ENCODE measurements at regions not wholly inside any gene's neighbourhood (a gene's known extent, or its start where the extent isn't known, plus 50 kb on each side); places are given as distances from the start of the nearest gene placed in this dataset.

- no peak overlapping the region for H3K27ac Mint-ChIP-seq
- no peaks in the 10 kb centered on the region for H3K36me3 Mint-ChIP-seq
- ATAC-seq: no peak
- DNase-seq (ENCODE audit: low spot score in 2 of 2): no peak
- peaks cover 5 to 17% of the 10 kb centered on the region in 2 donors for H3K9me3 Mint-ChIP-seq
These were observed 85.3 kb upstream of the LIMCH1 start for GRCh38 chr4:41452484-41453225.

DNA sequence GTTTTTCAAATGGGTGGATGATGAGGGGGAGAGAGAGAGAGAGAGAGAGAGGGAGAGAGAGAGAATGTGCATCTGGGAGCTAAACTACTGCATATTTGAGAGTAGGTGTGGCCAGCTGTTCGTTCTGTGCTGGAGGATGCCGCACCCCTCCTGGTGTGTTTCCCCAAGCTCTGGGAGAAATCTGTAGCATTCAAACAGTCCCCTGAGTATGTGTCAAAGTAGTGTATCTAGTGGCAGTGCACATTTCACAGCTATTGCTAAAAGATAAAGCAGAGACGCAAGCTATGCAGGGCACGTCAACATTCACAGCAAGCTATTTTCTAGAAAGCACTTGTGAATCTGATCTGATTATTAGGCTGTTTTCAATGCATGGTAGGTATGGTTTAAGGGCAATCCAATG lies 83.5 kb upstream of the LIMCH1 start:
- Mint-ChIP-seq H3K36me3 (no peaks in the 10 kb centered on the region), H3K27ac (no peak overlapping the region), H3K9me3 (peaks cover 2 to 12% of the 10 kb centered on the region in 2 donors)
- DNase-seq (ENCODE audit: low spot score in 2 of 2) (no peak), ATAC-seq (no peak)

DNA sequence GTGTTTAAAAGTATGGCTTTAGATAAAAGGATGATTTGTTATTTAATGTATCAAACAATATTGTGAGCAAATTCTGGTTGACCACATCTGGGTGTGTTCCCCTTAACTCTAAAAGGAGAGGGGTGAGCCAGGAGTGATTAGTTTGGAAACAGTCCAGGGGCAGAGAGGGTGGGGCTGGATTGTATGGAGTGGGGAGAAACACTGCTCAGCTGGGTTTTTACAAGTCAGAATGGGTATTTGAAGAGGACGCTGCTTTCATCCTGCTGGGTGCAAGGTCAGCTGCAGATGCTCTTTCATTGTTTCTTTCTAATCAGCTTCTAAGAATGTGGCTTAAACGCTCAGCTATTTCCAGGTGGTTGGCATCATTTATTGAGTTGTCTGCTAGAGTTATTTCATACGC lies 82.8 kb upstream of the LIMCH1 start:
- H3K27ac Mint-ChIP-seq: no peak overlapping the region
- no peaks in the 10 kb centered on the region for H3K36me3 Mint-ChIP-seq

DNA sequence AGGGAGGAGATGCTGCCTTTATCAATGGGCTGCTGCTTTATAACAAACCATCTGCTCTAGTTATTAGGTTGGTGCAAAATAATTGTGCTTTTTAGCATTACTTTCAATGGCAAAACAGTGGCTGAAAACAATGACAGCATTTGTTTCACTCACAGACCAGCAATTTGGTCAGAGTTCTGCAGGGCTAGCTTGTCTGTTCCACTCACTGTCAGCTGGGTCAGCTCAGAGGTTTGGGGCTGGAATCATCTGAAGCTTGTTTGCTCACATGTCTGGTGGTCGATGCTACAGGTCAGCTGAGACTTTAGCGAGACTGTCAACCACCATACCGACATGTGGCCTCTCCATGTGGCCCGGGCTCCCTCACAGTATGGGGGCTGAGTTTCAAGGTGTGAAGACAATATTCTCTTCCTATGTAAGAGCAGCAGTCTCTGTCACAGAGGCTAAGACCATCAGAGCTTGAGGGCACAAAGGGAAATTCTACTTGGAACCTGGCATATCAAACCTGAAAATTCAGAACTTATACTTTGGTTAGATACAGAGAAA lies 81.3 kb upstream of the LIMCH1 start:
- H3K9me3 Mint-ChIP-seq: peaks cover 0 to 7% of the 10 kb centered on the region in 2 donors
- ATAC-seq (no peak), DNase-seq (ENCODE audit: low spot score in 2 of 2) (no peak)

More for the DNA sequence above, 82.8 kb upstream of the LIMCH1 start:
- H3K9me3 Mint-ChIP-seq: peaks cover 0 to 10% of the 10 kb centered on the region in 2 donors
- ATAC-seq (no peak), DNase-seq (ENCODE audit: low spot score in 2 of 2) (no peak)

DNA sequence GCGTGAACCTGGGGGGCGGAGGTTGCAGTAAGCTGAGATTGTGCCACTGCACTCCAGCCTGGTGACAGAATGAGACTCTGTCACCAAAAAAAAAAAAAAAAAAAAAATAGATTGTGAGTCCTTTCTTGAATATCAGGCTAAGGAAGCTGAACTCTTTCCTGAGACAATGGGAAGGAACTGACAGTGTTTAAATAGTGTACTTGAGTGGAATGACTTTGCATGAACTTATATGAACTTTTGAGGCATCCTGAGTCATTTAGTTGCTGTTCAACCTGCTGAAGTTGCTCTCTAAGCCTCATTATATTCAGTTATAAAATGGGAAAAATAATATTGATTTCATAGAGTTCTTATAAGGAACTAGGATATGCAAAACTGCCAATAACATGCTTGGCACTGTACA lies 79.3 kb upstream of the LIMCH1 start:
- Mint-ChIP-seq H3K27ac (no peak overlapping the region), H3K36me3 (no peaks in the 10 kb centered on the region), H3K9me3 (no peaks in the 10 kb centered on the region)
- ATAC-seq (no peak), DNase-seq (ENCODE audit: low spot score in 2 of 2) (no peak)

More for the DNA sequence above, 81.3 kb upstream of the LIMCH1 start:
- H3K36me3 Mint-ChIP-seq: no peaks in the 10 kb centered on the region
- H3K27ac Mint-ChIP-seq: no peak overlapping the region

DNA sequence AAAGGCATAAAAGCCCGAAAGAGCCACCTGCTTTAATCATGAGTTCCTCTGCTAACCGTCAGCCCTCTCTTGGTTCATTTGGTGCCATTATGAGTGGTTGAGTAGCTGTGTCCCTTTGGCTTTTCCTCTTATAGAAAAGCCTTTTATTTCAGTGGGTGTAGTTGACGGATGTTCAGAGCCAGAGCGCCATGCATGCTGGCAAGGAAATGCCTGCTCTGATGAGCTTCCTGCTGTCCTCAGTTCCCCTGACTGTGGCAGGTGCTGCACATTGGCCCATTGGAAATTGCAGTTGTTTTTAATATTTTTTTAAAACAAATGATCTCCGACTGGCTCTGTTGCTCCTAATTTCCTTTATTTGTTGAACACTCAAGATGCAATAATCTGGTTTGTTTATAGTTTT lies 77.3 kb upstream of the LIMCH1 start:
- Mint-ChIP-seq H3K9me3 (peaks cover 0 to 4% of the 10 kb centered on the region in 2 donors), H3K27ac (no peak overlapping the region), H3K36me3 (no peaks in the 10 kb centered on the region)
- DNase-seq (ENCODE audit: low spot score in 2 of 2): no peak
- no peak for ATAC-seq

GRCh38 chr4:41461780-41462307 lies 76.1 kb upstream of the LIMCH1 start:
- Mint-ChIP-seq H3K27ac (no peak overlapping the region), H3K36me3 (no peaks in the 10 kb centered on the region), H3K9me3 (peaks cover 0 to 4% of the 10 kb centered on the region in 2 donors)
- ATAC-seq (no peak), DNase-seq (ENCODE audit: low spot score in 2 of 2) (no peak)

GRCh38 chr4:41465146-41465761 lies 72.7 kb upstream of the LIMCH1 start:
- ATAC-seq (no peak), DNase-seq (ENCODE audit: low spot score in 2 of 2) (no peak)
- Mint-ChIP-seq H3K36me3 (no peaks in the 10 kb centered on the region), H3K27ac (no peak overlapping the region), H3K9me3 (peaks cover 1 to 7% of the 10 kb centered on the region in 2 donors)

GRCh38 chr4:41466249-41466648 lies 71.7 kb upstream of the LIMCH1 start:
- no peak overlapping the region for H3K27ac Mint-ChIP-seq
- H3K9me3 Mint-ChIP-seq: peaks cover 5 to 9% of the 10 kb centered on the region in 2 donors
- DNase-seq (ENCODE audit: low spot score in 2 of 2): no peak
- H3K36me3 Mint-ChIP-seq: no peaks in the 10 kb centered on the region
- no peak for ATAC-seq

GRCh38 chr4:41468122-41468521 lies 69.8 kb upstream of the LIMCH1 start:
- no peak for ATAC-seq
- DNase-seq (ENCODE audit: low spot score in 2 of 2): no peak
- H3K27ac Mint-ChIP-seq: no peak overlapping the region
- H3K9me3 Mint-ChIP-seq: peaks cover 5 to 9% of the 10 kb centered on the region in 2 donors
- H3K36me3 Mint-ChIP-seq: no peaks in the 10 kb centered on the region

DNA sequence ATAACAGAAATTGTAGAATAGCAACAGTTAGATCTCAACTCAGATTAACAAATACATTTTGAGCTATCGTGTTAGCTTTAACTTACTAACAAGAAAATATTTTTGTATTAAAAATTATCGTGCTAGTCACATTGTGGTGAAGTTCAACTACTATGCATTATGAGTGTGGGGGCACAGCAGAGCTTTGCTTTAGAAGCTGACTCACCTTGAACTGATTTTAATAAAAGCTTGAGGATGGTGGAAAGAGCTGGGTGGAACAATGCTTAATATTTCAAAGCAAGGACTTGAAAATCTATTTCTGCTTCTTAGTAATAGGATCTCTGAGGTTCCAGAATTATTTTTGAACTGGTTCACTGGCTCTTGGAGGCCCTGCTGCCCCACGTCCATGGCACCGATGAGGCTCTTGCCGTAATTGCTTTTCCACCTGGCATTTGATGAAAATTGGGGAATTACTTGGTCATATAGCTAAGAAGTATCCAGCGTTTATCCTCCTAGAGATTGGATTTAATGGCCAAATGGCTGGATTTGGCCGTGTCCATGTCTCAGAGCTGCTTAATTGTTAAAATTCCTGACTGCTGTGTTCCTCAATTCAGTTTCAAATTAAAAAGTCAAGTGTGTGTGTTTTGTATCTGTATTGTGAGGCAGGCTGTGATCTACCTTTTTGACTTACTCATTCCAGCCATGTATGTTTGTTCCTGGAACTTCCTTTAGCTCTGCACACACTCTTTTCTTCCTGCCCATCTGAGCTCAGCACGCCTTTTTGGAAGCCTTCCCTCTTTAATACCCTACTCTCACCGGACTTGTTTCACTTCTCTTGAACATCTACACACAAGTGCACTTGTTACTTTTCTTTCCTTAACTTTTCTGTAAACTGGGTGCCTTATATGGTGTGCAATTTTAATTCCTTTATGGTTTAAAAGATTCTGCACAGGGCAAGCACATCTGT lies 66.6 kb upstream of the LIMCH1 start:
- ATAC-seq (no peak), DNase-seq (ENCODE audit: low spot score in 2 of 2) (no peak)
- H3K9me3 Mint-ChIP-seq: peaks cover 5 to 9% of the 10 kb centered on the region in 2 donors
- no peaks in the 10 kb centered on the region for H3K36me3 Mint-ChIP-seq
- no peak overlapping the region for H3K27ac Mint-ChIP-seq

DNA sequence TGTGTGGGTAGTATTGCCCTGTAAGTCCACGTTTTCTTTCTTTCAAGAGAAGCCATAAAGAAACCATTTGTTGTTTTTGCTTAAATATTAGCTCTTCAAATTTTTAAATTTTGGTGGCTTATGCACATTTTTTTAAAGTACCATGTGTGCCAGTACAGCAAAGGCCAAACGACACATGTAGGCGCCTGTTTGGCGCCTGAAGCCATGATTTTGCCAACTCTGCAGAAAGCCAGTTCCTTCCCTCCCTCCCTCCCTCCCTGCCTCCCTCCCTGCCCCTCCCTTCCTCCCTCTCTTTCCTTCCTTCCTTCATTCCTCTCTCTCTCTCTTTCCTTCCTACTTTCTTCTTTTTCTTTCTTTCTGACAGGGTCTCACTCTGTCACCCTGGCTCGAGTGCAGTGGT lies 65.9 kb upstream of the LIMCH1 start:
- peaks cover 5 to 9% of the 10 kb centered on the region in 2 donors for H3K9me3 Mint-ChIP-seq
- DNase-seq (ENCODE audit: low spot score in 2 of 2): no peak
- H3K27ac Mint-ChIP-seq: no peak overlapping the region
- H3K36me3 Mint-ChIP-seq: no peaks in the 10 kb centered on the region
- no peak for ATAC-seq

- no peak for DNase-seq (ENCODE audit: low spot score in 2 of 2)
- no peaks in the 10 kb centered on the region for H3K36me3 Mint-ChIP-seq
- no peak overlapping the region for H3K27ac Mint-ChIP-seq
- no peak for ATAC-seq
- H3K9me3 Mint-ChIP-seq: peaks cover 5 to 9% of the 10 kb centered on the region in 2 donors
These were observed 64.8 kb upstream of the LIMCH1 start for GRCh38 chr4:41473176-41473575.

GRCh38 chr4:41475402-41475801 lies 62.6 kb upstream of the LIMCH1 start:
- no peak for ATAC-seq
- Mint-ChIP-seq H3K36me3 (no peaks in the 10 kb centered on the region), H3K27ac (no peak overlapping the region), H3K9me3 (peaks cover 2 to 5% of the 10 kb centered on the region in 2 donors)
- no peak for DNase-seq (ENCODE audit: low spot score in 2 of 2)

DNA sequence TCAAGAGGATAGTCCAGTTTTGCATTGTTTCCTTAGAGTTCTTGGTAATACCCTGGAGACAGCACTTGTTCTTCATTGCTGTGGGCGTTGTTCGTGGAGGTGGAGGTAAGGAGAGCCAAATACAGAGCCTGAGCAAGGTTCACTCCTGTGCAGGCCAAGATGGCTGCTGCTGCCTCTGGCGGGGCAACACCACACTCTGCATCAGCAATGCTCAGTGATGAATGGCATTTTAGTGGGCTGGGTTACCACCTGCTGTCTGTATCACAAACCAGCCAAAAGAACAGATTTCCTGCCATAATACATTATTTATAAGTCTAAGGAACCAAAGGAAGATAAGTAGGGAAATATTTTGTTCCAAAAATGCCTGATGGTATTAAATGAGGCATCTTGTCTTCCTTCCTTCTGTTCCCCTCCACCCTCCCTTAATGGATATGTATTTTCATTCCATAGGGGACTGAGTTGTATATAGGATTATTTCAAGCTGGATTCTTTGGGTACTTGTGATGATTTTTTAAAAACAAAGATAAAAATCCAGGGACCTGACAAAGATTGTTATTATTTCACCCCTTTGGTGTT lies 61.6 kb upstream of the LIMCH1 start:
- peaks cover 0 to 3% of the 10 kb centered on the region in 2 donors for H3K9me3 Mint-ChIP-seq
- no peak overlapping the region for H3K27ac Mint-ChIP-seq
- ATAC-seq: no peak
- DNase-seq (ENCODE audit: low spot score in 2 of 2): no peak
- no peaks in the 10 kb centered on the region for H3K36me3 Mint-ChIP-seq

DNA sequence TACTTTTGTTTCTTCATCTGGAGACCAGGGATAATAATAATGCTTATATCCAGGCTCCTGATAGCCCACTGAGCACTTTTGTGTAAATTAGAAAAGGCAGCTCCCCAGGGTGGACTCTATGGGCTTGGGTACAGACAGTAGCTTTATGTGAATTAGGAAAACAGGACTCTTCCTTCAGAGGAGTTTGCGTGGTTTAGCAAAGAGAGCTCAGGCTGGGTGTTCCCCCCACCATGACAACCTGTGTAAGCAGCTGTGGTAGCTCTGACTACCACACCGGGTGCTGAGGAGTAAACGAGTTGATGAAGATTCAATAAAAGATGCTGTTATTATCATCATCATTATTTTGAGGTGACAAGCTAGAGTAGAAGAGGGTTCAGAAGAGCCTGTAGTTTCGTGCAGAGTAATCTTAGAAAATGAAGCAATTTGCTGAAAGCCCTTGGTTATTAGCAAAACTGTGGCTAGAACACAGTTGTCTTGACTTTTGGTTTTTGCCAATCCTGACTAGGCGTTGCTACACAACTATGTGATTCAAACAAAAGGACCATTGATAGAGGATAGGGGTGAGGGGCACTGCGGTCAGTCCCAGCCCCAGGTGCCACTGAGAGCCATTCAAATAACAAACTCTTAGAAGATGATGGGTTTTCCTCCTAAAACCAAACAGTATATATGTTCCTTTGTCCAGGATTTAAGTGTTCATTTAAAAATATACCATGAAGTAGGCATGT lies 60.6 kb upstream of the LIMCH1 start:
- peaks cover 0 to 3% of the 10 kb centered on the region in 2 donors for H3K9me3 Mint-ChIP-seq
- ATAC-seq: no peak
- H3K36me3 Mint-ChIP-seq: no peaks in the 10 kb centered on the region

More for the DNA sequence above, 60.6 kb upstream of the LIMCH1 start:
- no peak for DNase-seq (ENCODE audit: low spot score in 2 of 2)
- H3K27ac Mint-ChIP-seq: no peak overlapping the region

Data from activated naive CD4-positive, alpha-beta T cell treated with anti-CD3 and anti-CD28 coated beads, Interleukin-2, amount 50 U/mL, for 72 hours (primary cell).